NCI-H82 treated with DMSO at 0.1 percent for 48 hours (cell line): ENCODE measurements at regions not wholly inside any gene's neighbourhood (a gene's known extent, or its start where the extent isn't known, plus 50 kb on each side); places are given as distances from the start of the nearest gene placed in this dataset.
A peak's percentile ranks its signal among the peaks of the same experiment; 100 is the strongest.
"Not testable (repeated sequence)": the region's sequence is repeated elsewhere in the genome, so short reads cannot be mapped to it uniquely, and the experiment has no call there.

Experiments used
- DNase-seq: peaks from one replicate; lab custom pipeline; 2025; ENCODE audit not compliant: unreplicated experiment; lab: John Stamatoyannopoulos, UW

DNA sequence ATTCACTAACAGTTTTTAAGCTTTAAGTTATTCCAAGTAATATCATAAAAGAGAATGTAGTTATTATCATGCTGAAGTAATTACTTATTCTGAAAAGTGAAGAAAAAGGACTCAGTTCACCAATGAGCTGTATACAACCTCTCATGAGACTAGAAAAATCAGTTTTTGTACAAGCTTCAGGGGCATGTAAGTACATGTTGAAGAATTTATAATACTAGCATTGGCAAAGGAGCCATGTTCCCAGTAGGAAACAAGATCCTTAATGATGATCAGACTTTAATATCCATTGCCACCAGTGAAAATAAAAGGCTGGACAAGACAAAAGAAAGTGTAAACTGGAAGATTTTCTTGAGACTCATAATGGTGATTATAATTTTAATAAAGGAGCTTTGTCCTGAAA is 532.8 kb downstream of the PLOD2 start:
- DNase-seq = no peak

DNA sequence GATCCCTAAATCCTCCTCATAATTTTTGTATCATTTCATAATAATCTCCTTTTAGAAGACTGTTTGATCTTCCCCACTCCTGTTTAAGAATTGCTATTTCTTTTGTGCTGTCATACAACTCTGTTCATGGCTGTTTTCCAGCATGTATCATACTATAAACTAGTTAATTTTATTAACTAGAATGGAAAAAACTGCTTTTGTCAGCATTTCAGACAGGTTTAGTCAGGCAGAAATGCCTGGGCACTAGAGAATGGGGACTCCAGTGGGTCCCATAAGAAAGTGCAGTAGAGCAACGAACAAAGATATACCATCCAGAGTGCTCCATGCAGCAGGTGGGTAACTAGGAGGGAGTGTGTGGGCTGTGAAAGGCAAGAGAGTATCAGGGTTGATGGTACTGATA is 523.9 kb downstream of the PLOD2 start:
- no peak for DNase-seq

GRCh38 chr3:145639003-145639606 is 521.9 kb downstream of the PLOD2 start:
- no peak for DNase-seq

- no peak for DNase-seq
These were observed 521.1 kb downstream of the PLOD2 start for GRCh38 chr3:145639875-145640274.

DNA sequence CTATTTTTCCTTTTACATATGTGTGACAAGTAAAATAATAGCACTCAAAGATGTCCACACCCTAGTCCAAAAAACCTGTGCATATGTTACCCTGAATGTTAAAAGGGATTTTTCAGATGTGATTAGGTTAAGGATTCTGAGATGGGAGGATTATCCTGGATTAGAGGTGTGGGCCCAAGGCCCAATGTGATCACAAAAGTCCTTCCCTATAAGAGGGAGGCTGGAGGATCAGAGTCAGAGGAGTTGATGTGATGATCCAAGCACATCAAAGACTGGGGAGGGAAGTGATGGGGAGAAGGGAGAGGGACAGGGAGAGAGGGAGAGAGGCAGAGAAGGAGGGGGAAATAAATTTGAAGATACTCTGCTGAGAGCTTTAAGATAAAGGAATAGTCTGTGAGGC is 512.6 kb downstream of the PLOD2 start:
- DNase-seq = peak; percentile 99

- no peak for DNase-seq
These were observed 511.6 kb downstream of the PLOD2 start for GRCh38 chr3:145649368-145649887.

DNA sequence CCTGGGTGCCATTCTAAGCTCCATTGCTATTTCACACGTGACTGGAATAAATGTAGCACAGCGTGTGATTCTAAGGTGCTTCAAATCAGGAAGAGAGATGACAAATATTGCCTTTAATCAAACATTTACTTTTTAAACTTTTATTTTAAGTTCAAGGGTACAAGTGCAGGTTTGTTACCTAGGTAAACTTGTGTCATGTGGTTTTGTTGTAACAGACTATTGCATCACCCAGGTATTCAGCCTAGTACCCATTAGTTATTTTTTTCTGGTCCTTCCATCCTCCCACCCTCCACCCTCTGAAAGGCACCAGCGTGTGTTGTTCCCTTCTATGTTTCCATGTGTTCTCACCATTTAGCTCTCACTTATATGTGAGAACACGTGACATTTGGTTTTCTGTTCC is 510.8 kb downstream of the PLOD2 start:
- DNase-seq = no peak

DNA sequence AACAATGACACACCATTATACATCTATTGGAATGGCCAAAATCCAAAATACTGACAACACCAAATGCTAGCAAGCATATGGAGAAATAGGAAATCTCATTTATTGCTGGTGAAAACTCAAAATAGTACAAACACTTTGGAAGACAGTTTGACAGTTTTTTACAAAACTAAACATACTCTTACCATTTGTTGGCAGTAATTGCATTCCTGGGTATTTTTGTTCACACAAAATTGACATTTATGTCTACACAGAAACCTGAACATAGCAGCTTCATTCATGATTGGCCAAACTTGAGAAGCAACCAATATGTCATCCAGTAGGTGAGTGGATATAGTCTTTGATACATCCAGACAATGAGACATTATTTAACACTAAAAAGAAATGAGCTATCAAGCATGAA is 489.9 kb downstream of the PLOD2 start:
- DNase-seq = no peak

- no peak for DNase-seq
These were observed 487.1 kb downstream of the PLOD2 start for GRCh38 chr3:145673838-145674237.

- DNase-seq = no peak
These were observed 482.6 kb downstream of the PLOD2 start for GRCh38 chr3:145678401-145678800.

GRCh38 chr3:145681181-145681580 is 479.8 kb downstream of the PLOD2 start:
- no peak for DNase-seq

DNA sequence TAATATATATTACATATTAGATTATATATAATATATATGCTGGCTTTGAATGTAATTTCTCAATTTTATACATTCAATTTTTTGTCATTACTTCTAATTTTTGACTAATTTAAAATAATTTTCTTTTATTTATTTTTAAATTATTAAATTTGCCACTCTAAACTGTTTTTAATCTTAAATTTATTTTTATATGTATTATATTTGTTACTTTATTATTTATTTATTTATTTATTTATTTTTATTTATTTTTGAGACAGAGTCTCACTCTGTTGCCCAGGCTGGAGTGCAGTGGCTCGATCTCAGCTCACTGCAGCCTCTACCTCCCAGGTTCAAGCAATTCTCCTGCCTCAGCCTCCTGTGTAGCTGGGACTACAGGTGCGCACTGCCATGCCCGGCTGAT is 473.0 kb downstream of the PLOD2 start:
- not testable (repeated sequence) for DNase-seq

GRCh38 chr3:145692751-145693150 is 468.2 kb downstream of the PLOD2 start:
- no peak for DNase-seq

DNA sequence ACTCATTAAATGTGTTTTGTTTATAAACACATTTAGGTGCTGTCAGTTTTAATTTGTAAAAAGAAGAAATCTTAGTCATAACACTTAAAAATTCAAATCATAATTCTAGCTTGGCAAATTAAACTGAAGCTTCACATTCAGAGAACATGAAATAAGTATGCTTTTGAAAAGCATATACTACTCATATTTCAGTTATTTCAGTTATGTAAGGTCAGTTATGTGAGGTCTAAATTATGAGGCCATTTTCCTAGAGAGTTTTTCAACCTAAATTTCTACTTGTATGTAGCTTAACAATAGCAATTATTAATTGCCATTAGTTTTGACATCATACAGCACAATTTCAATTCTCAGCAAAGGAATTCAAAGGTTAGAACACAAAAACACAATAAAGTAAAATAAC is 465.0 kb downstream of the PLOD2 start:
- no peak for DNase-seq

DNA sequence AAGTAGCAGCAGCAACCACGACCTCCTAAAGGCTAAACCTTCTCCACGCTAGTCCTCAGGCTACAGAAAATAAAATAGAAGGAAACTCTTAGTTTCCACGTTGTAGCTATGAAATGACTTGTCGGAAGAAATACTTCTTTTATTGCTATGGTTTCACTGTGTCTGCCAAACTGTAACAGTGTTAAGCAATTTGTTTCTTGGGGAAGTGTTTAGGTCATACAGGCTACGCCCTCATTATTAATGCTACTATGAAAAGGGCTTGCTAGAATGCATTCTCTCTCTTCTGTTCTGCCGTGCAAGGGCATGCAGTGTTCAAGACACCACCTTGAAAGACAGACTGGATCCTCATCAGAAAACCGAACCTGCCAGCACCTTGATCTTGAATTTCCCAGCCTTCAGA is 462.7 kb downstream of the PLOD2 start:
- no peak for DNase-seq

GRCh38 chr3:145698749-145699148 is 462.2 kb downstream of the PLOD2 start:
- no peak for DNase-seq

DNA sequence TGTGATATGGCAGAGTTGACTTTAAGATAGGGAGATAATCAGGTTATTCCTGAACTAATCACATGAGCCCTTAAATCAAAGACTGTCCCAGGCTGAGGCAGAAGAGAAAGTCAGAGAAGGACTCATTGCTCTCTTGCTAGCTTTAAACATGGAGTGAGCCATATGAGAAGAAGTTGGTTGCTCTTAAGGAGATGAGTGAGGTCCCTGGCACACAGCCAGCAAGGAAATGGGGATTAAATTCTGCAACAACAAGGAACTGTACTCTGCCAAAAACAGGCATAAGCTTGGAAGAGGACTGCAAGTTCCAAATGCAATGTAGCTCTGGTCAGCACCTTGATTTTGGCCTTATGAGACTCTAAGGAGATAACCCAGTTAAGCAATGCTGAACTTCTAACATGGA is 457.0 kb downstream of the PLOD2 start:
- DNase-seq = peak; percentile 80

- DNase-seq = peak; percentile 67
These were observed 451.2 kb downstream of the PLOD2 start for GRCh38 chr3:145709779-145710178.

GRCh38 chr3:145716519-145716918 is 444.5 kb downstream of the PLOD2 start:
- DNase-seq = no peak

DNA sequence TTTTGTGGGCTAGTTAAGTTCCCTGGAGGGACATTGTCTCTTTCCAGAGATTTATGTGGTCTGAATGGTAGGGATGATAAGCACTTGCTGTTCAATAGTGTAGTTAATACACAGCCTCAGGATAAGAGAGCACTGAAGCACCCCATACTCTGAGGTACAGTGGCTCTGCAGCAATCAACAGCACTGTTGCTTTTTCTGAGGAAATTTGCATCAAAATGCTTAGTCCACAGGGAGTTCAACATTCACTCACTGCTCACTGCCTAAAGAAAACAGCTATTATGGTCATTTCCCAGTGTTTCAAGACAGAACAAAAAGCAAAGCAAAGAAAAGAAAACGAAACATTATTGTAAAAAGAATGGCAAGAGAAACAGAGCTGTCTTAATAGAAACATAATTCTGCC is 441.9 kb downstream of the PLOD2 start:
- DNase-seq = no peak

- DNase-seq = no peak
These were observed 439.6 kb downstream of the PLOD2 start for GRCh38 chr3:145721273-145721805.

GRCh38 chr3:145721815-145722214 is 439.2 kb downstream of the PLOD2 start:
- DNase-seq = no peak

DNA sequence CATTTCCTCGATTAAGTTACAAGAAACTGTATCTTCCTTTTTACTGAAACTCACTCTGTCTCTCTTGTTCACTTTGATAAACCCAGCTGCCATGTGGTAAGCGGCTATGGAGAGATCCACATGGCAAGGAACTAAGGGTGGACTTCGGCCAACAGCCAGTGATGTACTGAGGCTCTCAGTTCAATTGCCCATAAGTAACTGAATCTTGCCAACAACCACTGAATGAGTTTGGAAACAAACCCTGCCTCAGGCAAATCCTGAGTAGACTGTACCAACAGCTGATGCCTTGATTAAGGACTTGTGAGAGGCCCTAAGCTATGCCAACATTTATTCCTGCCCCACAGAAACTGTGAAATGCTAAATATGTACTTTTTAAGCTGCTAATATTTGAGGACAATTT is 433.5 kb downstream of the PLOD2 start:
- no peak for DNase-seq
